Brain microvascular endothelial cell (primary cell): ENCODE measurements at regions not wholly inside any gene's neighbourhood (a gene's known extent, or its start where the extent isn't known, plus 50 kb on each side); places are given as distances from the start of the nearest gene placed in this dataset.

Experiments
- DNase-seq: peaks from one replicate; pipeline ENCODE4 v3.0.0-alpha.2; 2020
- H3K27ac ChIP-seq: fragments of 250-450 bp; sonication (Bioruptor Pico); 2 replicates; pipeline ENCODE4 v1.5.1; 2020; ENCODE audit warnings: mild to moderate bottlenecking, moderate library complexity
- H3K27me3 ChIP-seq: fragments of 250-450 bp; sonication (Bioruptor Pico); replicated peaks from 2 replicates; pipeline ENCODE4 v1.5.1; 2020; ENCODE audit warnings: mild to moderate bottlenecking
- H3K36me3 ChIP-seq: fragments of 250-450 bp; sonication (Bioruptor Pico); replicated peaks from 2 replicates; pipeline ENCODE4 v1.5.1; 2020; ENCODE audit warnings: mild to moderate bottlenecking
- H3K4me3 ChIP-seq: 2 replicates; pipeline ENCODE4 v1.5.1; 2011; ENCODE audit warnings: low read depth, mild to moderate bottlenecking, control low read depth, low read length, moderate library complexity
- CTCF ChIP-seq: IDR thresholded peaks from 2 replicates; pipeline ENCODE4 v1.5.1; 2011; ENCODE audit warnings: low read depth, mild to moderate bottlenecking, moderate library complexity, low read length, control low read depth, inconsistent platforms; ENCODE audit errors: missing control alignments
- in situ Hi-C: cut with HindIII; loops from 2 replicates; pipeline ENCODE4 v1.10.0; 2017; ENCODE audit warnings: low sequenced_read_pairs, low pct_ligation_motif_present

- in situ Hi-C loops, result no loop called here
- Histone ChIP-seq H3K27ac (no peak overlapping the region), H3K27me3 (no peaks in the 10 kb centered on the region), H3K4me3 (no peak overlapping the region), H3K36me3 (no peaks in the 10 kb centered on the region)
- TF ChIP-seq CTCF, result no peak
- no peak for DNase-seq
These were observed 187.6 kb upstream of the FAM78B start for GRCh38 chr1:166354406-166354805.

GRCh38 chr1:166365081-166365480 lies 198.3 kb upstream of the FAM78B start:
- no peaks in the 10 kb centered on the region for H3K36me3 ChIP-seq
- in situ Hi-C loops, result no loop called here
- no peak for DNase-seq
- no peak overlapping the region for H3K4me3 ChIP-seq
- H3K27ac ChIP-seq, result no peak overlapping the region
- no peak for TF ChIP-seq CTCF
- no peaks in the 10 kb centered on the region for H3K27me3 ChIP-seq

GRCh38 chr1:166368030-166368429 lies 201.2 kb upstream of the FAM78B start:
- H3K27ac ChIP-seq, result no peak overlapping the region
- H3K36me3 ChIP-seq, result no peaks in the 10 kb centered on the region
- no peaks in the 10 kb centered on the region for H3K27me3 ChIP-seq
- no peak for TF ChIP-seq CTCF
- in situ Hi-C loops, result no loop called here
- no peak for DNase-seq
- no peak overlapping the region for H3K4me3 ChIP-seq

- DNase-seq, result no peak
- TF ChIP-seq CTCF, result no peak
- H3K36me3 ChIP-seq, result no peaks in the 10 kb centered on the region
- H3K27ac ChIP-seq, result no peak overlapping the region
- H3K27me3 ChIP-seq, result no peaks in the 10 kb centered on the region
- in situ Hi-C loops, result no loop called here
- H3K4me3 ChIP-seq, result no peak overlapping the region
These were observed 211.1 kb upstream of the FAM78B start for GRCh38 chr1:166377896-166378295.

GRCh38 chr1:166378805-166379204 lies 212.0 kb upstream of the FAM78B start:
- no peak overlapping the region for H3K4me3 ChIP-seq
- in situ Hi-C loops, result no loop called here
- TF ChIP-seq CTCF, result no peak
- DNase-seq, result no peak
- no peaks in the 10 kb centered on the region for H3K27me3 ChIP-seq
- no peak overlapping the region for H3K27ac ChIP-seq
- no peaks in the 10 kb centered on the region for H3K36me3 ChIP-seq

- Histone ChIP-seq H3K36me3 (no peaks in the 10 kb centered on the region), H3K27me3 (no peaks in the 10 kb centered on the region), H3K4me3 (no peak overlapping the region), H3K27ac (no peak overlapping the region)
- no peak for TF ChIP-seq CTCF
- no peak for DNase-seq
- in situ Hi-C loops, result no loop called here
These were observed 212.6 kb upstream of the FAM78B start for GRCh38 chr1:166379447-166379846.
